ENCODE measurements at regions not wholly inside any gene's neighbourhood (a gene's known extent, or its start where the extent isn't known, plus 50 kb on each side); places are given as distances from the start of the nearest gene placed in this dataset.
"Not testable (repeated sequence)": the region's sequence is repeated elsewhere in the genome, so short reads cannot be mapped to it uniquely, and the experiment has no call there.

DNA sequence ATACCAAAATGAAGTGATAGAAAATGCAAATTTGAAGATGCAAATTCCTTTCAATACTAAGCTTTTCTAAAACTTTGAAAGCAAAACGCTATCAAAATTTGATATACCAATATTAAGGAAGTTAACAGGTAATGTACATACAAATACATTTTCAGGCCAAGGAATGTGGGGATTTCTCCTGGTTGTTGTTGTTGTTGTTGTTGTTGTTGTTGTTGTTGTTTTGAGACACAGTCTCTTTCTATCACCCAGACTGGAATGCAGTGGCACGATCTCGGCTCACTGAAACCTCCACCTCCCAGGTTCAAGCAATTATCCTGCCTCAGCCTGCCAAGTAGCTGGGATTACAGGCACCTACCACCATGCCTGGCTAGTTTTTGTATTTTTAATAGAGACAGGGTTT lies 224.7 kb upstream of the NEBL start:
- not testable (repeated sequence) for DNase-seq

DNA sequence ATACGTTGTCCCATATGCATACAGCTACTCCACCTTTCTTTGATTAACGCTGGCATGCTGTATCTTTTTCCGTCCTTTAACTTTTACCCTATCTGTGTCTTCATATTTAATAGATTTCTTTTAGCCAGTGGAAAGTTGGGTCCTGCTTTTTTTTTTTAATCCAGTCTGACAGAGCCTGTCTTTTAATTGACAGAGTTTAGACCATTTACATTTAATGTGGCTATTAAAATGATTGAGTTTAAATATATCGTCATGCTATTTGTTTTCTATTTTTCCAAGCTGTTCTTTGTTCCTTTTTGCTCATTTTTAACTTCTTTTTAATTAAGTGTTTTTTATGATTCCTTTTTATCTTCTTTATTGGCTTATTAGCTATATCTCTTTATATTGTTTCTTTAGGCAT lies 217.6 kb upstream of the NEBL start:
- no peak for DNase-seq

DNA sequence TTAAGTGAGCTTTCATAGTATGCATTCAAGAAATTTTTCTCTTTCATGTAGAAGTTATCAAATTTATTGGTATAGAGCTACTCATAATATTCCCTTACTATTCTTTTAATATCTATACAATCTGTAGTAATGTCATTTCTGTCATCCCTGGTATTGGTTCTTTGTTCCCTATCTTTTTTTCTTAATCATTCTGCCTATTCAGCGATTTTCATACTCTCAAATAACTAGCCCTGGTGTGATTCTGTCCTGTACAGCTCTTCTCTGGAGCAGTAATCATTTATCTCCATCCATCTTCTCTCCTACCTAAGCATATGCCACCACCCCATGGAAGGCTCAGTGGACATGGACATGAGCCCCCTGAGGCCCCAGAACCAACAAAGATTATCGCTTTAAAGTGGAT lies 213.2 kb upstream of the NEBL start:
- no peak for DNase-seq

DNA sequence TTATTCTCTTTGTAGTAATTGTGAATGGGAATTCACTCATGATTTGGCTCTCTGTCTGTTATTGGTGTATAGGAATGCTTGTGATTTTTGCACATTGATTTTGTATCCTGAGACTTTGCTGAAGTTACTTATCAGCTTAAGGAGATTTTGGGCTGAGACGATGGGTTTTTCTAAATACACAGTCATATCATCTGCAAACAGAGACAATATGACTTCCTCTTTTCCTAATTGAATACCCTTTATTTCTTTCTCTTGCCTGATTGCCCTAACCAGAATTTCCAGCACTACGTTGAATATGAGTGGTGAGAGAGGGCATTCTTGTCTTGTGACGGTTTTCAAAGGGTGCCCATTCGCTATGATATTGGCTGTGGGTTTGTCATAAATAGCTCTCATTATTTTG lies 209.8 kb upstream of the NEBL start:
- not testable (repeated sequence) for DNase-seq

DNA sequence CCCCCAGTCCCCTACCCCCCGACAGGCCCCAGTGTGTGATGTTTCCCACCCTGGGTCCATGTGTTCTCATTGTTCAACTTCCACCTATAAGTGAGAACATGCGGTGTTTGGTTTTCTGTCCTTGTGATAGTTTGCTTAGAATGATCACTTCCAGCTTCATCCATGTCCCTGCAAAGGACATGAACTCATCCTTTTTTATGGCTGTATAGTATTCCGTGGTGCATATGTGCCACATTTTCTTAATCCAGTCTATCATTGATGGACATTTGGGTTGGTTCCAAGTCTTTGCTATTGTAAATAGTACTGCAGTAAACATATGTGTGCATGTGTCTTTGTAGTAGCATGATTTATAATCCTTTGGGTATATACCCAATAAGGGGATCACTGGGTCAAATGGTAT lies 208.2 kb upstream of the NEBL start:
- DNase-seq: not testable (repeated sequence)

DNA sequence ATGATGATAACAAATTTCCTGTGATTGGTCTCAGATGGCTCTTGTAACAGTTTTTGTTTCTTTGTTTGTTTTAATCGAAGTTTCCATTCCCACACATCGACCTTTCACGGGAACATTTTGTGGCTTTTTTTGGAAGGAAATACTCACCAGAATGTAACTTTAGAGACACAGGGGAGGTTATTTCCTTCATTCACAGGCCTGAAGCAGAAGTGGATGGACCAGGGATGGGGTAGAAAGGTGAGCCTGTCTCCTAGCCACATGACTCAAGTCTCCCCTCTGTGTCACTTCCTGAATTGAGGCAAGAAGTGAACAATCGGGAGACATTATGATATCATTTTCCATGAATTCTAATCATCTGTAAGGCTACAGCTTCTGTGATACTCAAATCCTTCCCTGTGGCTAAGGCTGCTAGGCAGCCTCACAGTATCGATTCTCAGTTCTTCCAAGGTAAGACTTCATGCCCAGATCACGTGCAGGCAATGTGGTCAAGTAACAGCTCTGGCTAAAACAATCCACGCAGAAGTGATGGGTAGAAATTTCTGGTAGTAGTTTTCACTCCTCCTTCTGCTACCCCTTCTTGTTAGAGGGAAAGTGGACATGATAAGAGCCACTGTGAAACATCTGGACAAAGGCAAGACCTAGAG lies 203.9 kb upstream of the NEBL start:
- no peak for DNase-seq

DNA sequence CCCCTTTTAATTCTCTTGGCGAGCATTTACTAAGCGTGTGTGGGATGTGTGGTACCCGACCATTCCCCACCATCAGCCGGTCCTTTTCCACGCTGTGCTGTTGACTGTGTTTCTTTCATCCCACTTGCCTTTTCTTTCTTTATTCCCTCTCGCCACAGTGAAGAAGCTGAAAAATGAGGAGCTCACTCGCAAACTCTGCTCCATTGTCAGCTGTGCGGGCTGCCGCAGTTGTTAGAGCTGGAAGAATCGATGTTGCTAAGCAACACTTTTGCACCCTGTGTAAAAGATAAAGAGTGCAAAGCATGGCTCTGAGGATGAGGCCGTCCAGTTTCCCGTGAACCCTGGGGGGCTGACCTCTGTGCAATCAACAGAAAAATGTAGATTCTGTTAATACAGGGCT lies 203.1 kb upstream of the NEBL start:
- DNase-seq: no peak

DNA sequence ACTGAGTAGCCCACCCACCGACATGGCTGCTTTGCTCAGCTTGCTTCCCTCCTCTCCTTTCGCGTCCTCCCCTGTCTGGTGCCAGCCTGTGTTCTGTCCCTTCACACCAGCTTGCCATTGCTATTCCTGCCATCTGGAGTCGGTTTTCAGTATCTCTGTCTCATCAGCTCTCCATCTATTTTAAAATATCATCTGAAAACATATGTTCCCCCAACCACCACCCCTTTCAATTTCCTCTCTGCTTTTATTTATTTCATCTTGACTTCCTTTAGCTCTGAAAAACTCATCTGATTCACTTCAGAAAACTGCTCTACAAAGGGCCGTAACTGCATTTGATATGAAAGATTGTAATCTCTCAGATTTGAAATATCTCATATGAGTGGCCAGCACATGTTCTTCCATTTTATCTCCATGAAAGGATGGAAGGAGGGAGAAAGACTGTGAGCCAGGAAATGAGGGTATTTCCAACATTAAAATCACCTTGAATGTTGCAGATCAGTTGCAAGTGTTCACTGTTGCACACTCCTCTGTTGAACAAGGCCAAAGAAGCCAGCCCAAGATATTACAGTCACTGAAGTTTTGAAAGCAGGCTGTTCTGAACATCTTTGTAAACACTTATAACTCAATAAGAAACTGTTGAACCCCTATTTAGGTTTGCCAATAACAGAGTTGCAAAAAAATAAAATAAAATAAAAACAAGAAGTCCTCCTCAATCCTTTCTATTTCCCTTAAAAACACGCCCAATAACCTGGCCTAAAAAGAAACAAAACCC lies 202.4 kb upstream of the NEBL start:
- no peak for DNase-seq

DNA sequence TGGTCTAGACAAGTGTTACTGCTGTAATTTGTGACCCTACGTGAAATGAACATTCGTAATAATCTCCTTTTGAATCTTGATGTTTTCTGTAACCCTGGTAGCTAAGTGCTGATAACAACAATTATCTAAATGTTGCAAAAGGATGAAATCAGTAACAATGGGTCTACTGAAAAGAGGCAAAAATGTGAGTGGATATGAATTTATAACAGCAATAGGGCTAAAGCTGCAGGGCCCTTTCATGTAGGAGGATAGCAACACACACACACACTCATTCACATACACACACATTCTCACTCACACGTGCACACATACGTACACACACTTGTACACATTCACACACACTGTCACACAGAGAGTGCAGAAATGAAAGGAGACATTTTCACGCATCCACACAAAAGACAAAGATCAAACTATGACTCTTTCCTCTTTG lies 200.8 kb upstream of the NEBL start:
- DNase-seq: no peak

DNA sequence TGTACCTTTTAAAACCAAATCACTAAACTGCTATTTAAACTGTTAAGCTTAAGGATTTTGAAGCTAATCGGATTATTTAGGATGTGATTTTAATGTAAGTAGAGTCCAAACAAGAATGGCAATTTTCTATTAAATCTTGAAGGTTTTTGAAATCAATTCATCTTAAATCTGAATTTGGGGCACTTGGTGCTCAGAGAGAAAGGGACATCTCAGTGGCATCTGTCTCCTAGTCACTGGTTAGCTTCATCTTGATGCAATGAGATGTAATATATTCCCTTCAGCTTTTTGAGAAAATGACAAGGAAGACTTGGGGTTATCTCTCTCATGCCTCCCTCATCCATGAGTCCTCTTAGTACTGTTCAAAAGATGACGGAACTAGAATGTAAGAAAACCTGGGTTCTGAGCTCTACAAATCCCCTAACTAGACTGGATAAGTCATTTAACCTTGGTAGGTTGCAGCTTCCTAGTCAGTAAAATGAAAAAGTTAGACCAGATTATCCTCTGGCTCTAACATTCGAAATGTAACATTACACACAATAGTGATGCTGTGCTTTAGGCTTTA lies 198.5 kb upstream of the NEBL start:
- no peak for DNase-seq

DNA sequence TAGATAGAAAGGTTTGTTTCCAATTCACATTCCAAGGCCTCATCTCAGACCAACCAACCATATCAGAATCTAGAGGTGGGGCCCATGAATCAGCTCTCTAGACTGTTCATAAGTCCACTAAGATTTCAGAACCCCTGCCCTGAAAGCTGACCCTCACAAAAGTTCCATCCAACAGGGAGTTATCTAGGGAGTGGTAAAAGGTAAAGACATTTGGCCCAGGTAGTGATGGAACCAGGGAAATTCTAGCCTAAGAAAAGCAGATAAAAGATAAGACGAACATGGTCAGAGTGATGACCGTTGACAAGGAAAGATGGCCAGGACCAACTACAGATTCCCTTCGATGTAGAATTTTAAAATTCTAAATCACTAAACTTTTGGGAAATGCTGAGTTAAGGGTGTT lies 198.0 kb upstream of the NEBL start:
- no peak for DNase-seq

DNA sequence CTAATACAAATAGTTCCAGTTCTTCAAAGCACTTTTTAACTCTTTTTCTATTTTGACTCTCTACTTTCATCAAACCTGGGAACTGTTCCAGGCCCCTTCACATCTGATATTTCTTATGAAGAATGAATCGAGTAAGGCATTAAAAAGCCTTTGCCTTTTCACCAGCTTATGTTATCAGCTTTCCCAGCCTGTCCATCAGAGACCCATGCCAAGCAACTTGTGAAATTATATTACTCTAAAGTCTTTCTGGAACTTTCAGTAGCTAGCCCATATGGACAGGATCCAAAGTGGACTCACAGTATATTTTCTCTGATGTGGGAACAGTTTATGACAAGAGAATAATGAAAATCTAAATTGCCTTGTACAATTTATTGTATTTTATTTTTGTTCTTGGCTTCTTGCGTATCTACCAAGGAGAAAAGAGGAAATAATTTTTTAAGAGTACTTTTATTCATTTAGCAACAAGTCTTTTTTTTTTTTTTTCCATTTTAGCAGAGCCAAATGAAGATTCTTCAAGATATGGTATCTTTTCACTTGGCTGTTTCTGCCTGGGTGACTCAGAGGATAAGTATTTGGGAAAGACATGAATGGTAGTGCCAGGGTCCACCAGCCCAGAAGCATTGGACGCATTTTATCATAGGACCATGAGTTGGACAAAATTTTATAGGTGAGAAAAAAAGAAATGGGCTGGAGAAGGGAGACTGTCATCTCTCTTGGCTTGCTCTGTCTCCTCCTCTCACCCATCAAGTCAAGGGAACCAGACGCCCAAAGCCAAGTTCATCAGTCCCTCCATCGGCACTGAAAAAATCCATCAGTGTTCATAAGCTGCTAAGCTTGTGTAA lies 195.8 kb upstream of the NEBL start:
- no peak for DNase-seq

DNA sequence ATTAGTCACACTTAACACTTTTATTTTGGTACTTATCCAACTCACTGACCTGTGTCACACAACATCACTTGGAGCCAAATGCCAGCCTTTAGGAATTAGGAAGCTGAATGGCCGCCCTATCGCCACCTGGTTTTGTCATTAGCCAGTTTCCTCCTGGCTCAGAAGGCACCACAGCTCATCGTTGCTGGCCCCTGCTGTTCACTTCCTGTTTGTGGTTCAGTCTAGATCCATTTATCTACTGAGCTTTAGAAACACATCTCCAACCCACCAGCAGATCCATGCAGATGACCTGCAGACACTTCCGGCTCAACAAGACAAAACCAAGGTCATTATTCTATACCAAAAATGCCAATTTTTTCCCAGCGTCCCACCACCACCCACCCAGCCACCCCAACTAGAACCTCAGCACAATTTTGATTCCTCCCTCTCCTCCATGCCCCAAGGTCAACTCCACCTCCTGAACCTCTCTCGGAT lies 193.5 kb upstream of the NEBL start:
- DNase-seq: no peak

DNA sequence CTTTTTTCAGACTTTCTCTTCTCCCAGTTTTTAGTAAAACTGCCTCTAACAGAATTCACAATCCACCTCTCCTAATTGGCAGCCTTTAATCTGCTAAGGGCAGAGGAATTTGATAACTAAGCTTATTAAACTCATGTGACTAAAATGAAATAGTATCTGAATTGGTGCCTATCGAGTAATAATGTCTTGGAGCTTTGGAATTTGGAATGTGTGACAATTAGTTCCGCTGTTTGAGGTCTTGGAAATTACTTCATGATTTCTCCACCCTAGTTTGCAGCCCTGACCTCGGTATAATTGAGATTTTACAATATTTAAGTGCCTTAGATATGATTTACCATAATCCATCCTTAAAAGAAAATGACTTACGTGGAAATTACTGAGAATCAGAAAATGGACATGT lies 190.4 kb upstream of the NEBL start:
- no peak for DNase-seq

DNA sequence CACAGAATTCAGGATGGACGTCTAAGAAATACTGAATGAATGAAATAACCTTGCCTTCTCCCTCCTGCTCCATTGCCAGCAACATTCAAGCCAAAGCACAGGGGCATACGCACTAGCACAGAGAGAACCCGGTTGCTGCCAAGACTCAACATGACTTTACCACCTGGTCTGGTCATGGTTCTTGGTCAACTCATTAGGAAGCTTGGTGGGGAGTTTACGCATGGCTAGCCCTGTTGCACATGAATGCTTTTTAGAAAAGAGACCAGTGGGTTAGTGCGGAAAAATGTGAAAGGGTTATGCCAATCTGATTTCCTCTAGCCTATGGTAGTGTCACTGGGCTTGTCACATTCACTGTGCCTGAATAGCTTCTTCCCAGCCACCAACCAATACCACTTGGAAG lies 187.6 kb upstream of the NEBL start:
- DNase-seq: no peak

DNA sequence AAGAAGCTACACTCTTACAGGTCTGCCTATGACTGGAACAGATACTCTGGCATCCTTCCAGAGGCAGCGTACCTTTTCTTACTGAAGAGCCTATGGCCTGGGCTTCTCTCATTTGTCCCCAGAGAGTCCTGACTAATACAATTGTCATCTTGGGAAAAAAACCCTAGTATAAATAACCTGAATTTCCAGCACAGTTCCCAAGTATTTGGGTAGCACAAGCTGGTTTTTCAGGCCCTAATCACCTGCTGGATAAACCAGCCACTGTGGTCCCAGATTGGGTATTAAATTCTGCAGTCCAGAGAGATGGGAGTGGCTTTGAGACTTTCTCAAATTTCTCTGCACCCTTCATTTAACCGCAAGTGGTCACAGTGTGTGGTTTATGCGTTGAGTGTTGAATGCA lies 186.8 kb upstream of the NEBL start:
- DNase-seq: no peak

DNA sequence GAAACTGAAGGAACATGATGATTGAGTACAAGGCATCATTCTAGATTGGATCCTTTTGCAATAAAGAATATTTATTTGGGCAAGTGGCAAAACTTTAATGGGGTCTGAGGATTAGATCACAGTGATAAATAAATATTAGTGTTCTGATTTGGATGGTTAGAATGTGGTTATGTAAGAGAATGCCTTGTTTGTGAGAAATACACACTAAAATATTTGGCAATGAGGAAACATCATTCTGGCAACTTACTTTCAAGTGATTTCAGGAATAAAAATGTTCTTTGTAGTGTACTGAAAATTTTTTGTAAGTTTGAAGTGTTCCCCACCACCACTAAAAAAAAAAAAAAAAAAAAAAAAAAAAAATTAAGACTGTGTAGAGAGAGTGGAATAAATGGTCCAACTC lies 185.1 kb upstream of the NEBL start:
- DNase-seq: no peak

DNA sequence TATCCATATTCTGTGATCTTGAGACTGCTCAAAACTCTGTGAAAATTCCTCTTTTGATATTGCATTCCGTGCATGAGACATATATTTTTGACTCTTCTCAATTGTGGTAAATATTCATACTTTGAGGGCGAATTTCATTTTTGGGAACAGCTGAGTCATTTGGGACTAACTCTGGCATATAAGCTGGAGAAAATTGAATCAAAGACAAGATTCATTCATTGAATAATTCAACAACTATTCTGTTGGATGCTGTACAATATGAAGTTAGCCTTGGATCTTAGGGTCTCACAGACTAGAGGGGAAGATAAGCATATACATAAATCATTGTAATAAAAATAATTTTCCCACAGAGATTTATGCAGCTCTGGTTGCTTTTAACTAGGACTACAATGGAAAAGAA lies 183.2 kb upstream of the NEBL start:
- DNase-seq: no peak

DNA sequence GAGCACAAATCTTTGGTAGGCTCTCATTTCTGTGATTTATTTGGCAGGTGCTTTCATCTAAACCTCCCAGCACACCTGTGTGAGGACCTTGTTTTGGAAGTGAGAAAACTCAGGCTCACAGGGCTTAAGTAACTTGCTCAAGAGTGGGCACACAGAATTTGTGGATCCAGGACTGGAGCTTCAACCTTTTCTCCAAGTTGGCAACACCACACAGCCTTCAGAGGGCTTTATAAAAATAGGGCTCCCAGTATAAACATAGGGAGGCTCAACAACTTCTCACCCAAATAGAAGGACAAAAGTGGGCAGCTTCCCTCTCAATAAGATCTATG lies 182.2 kb upstream of the NEBL start:
- DNase-seq: no peak

DNA sequence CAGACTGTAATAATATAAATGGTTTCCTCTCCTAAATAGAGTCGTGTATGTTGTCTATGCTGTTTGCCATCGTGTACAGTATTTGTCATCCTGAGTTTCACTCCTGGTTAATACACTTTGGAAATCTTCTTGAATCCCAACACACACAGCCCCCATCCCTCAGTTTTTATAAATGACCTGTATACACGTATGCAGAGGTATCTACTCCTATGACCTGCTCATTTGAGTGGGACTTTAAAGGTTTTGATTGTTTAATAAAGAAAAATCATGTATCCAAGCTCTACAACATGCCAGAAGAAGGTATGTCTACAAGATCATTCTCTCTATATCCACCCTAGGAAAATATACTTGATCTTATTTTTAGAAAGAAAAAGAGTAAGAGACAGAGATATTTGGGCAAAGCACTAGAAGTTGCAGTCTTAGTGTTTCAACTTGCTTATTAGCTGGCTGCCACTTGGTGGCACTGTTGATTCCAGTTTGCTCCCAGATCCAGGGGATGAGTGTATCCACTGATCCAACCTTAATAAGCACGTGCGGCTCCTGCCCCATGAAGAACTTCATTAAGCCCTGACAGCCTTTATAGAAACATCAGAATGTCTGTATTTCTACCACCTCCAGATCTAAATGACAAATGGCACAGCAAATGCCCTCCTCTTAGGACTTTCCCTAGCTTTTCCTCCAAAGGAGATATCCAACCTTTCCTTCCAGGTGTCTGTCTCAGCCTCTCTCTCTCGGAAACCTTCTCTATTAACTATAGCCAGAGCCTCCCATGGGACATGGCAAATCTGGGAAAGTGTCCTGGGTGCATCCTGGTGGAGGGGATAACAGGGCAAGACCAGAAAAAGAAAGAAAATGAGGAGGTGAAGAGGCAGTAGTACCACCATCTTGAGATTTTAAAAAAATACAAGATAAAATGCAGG lies 181.6 kb upstream of the NEBL start:
- DNase-seq: peak; percentile 12

DNA sequence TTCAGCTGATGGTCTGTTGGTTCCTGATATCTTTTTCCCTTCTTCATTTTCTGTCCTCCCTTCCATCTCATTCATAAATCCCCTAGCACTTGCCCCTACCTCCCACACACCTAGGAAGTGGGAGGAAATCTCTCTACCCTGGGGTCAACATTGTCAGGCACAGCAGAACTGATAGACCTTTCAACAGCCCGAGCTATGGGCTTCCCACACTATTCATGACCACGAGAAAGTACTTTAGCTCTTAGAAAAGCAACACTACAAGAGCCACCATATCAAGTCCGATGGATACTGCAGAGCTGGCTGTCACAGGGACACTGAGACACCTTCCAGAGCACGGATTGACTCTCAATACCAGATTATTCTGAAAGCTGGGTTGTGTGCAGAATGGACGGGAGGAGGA lies 180.6 kb upstream of the NEBL start:
- no peak for DNase-seq

DNA sequence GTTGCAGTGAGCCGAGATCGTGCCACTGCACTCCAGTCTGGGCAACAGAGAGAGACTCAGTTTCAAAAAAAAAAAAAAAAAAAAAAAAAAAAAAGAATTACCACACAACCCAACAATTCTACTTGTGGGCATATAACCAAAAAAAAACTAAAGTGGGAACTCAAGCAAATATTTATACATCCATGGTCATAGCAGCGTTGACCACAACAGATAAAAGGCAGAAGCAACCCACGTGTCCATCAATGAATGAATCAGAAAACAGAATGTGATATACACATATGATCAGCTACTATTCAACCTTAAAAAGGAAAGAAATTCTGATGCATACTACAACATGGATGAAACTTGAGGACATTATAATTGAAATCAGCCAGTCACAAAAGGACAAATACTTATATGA lies 179.3 kb upstream of the NEBL start:
- no peak for DNase-seq

DNA sequence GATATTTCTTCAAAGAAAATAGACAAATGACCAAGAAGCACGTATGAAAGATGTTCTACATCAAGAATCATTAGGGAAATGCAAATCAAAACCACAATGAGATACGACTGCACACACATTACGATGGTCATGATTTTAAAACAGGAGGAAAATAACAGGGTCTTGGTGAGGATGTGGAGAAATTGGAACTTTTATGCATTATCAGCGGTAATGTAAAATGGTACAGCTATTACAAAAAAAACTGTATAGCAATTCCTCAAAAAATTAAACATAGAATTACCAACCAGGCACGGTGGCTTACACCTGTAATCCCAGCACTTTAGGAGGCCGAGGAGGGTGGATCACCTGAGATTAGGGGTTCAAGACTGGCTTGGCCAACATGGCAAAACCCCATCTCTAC lies 178.8 kb upstream of the NEBL start:
- no peak for DNase-seq
